GM19351 (cell line): ENCODE measurements at regions not wholly inside any gene's neighbourhood (a gene's known extent, or its start where the extent isn't known, plus 50 kb on each side); places are given as distances from the start of the nearest gene placed in this dataset.

Source experiments
- ATAC-seq: cut with Tn5 transposase; IDR thresholded peaks from one replicate; pipeline ENCODE4 v1.9.1; 2021; ENCODE audit warnings: mild to moderate bottlenecking, moderate library complexity; ENCODE audit not compliant: unreplicated experiment

- no peak for ATAC-seq
These were observed 880.8 kb downstream of the TECRL start for GRCh38 chr4:63528256-63528991.

DNA sequence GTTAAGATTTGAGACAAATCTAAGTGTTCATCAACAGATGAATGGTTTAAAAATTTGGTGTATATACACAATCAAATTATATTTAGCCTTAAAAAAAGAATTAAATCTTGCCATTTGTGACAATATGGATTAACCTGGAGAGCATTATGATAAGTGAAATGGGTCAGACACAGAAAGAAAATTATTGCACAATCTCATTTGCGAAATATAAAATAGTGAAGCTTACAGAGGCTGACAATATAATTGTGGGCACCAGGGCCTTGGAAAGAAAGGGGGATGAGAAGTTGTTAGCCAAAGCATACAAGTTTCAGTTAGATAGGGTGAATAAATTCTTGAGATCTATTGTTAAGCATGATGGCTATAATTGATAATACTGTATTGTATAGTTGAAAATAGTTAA, 883.0 kb downstream of the TECRL start:
- no peak for ATAC-seq

DNA sequence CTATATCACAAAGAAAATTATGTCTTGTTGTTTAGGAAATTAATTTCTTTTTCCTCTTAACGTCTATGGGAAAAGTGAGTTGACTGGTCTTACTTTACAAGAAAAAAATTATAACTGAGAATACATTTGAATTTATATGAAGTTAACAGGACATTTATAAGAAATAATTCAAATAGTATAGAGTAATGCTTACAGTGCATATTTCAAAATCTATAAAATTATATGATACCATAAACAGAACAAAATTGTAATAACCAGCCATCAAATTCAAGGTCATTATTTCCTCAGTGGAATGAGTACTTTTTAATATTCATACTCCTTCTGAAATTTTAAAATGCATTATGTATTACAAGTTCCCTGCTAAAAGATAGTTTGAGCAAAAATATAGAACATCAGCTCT, 884.5 kb downstream of the TECRL start:
- no peak for ATAC-seq

DNA sequence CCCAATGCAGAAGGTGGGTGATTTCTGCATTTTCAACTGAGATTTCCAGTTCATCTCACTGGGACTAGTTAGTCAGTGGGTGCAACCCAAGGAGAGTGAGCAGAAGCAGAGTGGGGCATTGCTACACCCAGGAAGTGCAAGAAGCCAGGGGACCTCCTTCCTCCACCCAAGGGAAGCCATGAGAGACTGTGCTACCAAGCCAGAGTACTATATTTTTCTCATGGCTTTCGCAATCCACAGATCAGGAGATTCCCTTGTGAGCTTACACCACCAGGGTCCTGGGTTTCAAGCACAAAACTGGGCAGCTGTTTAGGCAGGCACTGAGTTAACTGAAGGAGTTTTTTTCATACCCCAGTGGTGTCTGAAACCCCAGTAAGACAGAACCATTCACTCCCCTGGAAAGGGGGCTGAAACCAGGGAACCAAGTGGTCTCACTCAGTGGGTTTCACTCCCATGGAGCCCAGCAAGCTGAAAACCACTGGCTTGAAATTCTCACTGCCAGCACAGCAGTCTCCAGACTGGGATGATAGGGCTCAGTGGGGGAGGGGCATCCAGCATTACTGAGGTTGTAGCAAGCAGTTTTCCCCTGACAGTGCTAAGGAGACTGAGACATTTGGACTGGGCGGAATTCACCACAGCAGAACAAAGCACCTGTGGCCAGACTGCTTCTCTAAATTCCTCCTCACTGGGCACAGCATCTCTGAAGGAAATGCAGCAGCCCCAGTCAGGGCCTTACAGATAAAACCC, 903.4 kb downstream of the TECRL start:
- ATAC-seq, result no peak

GRCh38 chr4:63493265-63493664, 916.0 kb downstream of the TECRL start:
- no peak for ATAC-seq

- no peak for ATAC-seq
These were observed 916.7 kb downstream of the TECRL start for GRCh38 chr4:63492515-63492914.

- no peak for ATAC-seq
These were observed 944.9 kb downstream of the TECRL start for GRCh38 chr4:63464393-63464792.

GRCh38 chr4:63460075-63460474, 949.2 kb downstream of the TECRL start:
- no peak for ATAC-seq

DNA sequence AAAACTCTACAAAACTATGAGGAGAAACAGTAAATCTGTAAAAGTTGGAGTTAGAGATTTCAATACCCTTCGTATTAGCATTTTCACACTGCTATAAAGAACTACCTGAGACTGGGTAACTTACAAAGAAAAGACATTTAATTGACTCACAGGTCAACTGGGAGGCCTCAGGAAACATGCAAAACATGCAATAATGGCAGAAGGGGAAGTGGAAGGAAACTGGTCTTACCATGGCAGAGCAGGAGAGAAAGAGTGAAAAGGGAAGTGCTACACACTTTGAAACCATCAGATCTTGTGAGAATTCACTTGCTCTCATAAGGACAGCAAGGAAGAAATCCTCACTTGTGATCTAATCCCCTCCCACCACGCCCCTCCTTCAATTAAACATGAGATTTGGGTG, 949.9 kb downstream of the TECRL start:
- no peak for ATAC-seq

GRCh38 chr4:63458010-63458409, 951.2 kb downstream of the TECRL start:
- ATAC-seq, result no peak

GRCh38 chr4:63440236-63440635, 969.0 kb downstream of the TECRL start:
- ATAC-seq, result no peak

DNA sequence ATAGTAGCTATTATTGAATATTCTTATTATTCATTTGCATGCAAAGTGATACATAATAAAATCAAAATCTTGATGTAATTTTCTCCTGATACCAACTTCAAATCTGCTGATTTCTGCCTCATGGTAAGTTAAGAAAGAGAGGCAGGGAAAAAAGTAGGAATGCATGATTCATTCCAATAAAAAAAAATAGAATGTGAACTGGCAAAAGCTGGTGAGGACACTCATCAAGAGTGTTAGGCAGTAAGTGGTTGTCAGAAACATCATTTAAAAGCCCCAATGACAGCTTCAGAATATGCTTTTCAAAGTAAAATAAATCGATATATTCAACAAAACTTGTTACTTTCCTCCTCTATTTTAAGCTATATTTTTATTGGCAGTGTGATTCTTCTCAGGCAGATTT, 979.1 kb downstream of the TECRL start:
- ATAC-seq, result no peak

DNA sequence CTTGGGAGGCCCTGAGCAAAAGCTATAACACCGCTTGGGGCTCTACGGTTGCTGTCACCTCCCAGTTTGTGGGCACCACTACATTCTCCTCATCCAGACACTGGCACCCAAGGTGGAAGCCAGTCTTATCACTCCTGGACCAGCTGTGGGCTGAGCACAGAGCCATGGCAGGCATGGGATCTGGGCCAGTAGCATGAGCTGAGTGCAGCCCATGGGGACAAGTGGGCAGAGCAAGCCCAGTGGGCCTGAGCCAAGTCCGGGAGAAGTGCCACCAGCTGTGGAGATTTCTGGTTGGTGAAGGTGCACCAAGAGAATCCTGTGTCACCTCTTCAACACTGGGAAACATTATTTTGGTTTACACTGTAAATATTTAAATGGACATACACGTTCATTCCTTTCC, 1013.0 kb downstream of the TECRL start:
- ATAC-seq, result no peak

DNA sequence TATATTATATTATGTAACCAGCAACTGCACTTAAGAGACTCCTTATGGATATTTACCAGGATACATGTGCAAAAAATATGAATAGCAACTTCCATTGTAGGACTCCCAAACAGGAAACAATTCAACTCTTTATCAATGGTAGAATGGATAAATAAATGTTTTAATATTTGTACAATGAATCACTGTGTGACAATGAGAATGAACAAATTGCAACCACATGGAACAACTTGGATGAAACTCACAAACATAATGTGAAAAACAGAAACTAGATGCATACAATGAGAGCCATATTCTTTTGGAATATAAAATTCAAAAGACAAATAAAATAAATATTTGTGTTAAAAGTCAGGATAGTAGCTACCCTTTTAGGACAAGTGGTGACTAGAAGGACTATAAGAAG, 1015.7 kb downstream of the TECRL start:
- ATAC-seq, result no peak

- no peak for ATAC-seq
These were observed 1029.3 kb downstream of the TECRL start for GRCh38 chr4:63379750-63380522.

GRCh38 chr4:63371001-63371400, 1038.2 kb downstream of the TECRL start:
- ATAC-seq, result no peak

DNA sequence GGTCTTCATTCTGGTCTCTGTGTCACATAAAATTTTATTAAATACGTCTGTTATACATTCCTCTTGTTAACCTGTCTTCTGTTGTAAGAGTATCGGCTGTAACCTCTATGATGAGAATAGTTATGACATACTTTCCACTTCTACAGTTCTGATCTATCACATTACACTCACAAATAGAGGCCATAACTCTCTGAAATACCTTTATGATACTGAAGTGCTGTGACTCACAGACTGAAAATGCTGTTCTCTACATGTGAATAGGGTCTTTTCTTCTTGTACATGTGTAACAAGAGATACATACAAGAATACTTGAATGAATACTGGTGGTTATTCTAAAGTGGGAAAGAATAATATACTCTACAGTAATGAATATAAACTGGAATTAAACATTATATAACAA, 1047.6 kb downstream of the TECRL start:
- ATAC-seq, result no peak

DNA sequence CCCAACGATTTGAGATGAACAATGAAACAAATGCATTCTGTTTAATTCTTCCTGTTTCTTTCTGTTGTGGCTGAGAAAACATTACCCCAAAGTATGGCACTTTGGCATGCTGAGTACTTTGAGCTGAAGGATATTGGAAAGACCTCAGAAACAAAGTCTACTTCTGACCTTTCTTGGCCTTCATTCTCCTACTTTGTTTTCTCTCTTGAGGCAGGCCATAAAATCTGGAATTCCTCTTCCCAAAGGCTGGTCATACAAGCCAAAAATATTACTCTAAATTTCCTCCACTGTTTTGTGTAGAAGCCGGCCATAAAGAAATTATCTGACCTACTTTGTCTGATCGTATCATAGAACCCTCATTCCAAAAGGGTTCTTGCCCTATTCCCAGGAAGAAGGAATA, 1048.2 kb downstream of the TECRL start:
- no peak for ATAC-seq

GRCh38 chr4:63349674-63350025, 1059.6 kb downstream of the TECRL start:
- ATAC-seq, result no peak

- no peak for ATAC-seq
These were observed 1060.2 kb downstream of the TECRL start for GRCh38 chr4:63348735-63349673.

DNA sequence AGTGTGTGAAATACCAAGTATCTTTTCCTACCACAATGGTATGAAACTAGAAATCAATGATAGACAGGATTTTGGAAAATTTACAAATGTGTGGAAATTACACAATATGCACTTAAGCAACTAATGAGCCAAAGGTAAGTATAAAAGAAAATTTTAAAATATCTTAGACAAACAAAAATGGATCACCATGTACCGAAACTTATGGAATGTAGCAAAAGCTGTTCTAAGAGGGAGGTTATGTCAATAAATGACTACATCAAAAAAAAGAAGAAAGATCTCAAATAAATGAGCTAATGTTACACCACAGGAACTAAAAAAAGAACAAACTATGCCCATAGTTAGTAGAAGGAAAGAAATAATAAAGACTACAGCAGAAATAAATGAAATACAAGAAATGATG, 1084.1 kb downstream of the TECRL start:
- ATAC-seq, result no peak
